ENCODE measurements at regions not wholly inside any gene's neighbourhood (a gene's known extent, or its start where the extent isn't known, plus 50 kb on each side); places are given as distances from the start of the nearest gene placed in this dataset.
"Not testable (repeated sequence)": the region's sequence is repeated elsewhere in the genome, so short reads cannot be mapped to it uniquely, and the experiment has no call there.

DNA sequence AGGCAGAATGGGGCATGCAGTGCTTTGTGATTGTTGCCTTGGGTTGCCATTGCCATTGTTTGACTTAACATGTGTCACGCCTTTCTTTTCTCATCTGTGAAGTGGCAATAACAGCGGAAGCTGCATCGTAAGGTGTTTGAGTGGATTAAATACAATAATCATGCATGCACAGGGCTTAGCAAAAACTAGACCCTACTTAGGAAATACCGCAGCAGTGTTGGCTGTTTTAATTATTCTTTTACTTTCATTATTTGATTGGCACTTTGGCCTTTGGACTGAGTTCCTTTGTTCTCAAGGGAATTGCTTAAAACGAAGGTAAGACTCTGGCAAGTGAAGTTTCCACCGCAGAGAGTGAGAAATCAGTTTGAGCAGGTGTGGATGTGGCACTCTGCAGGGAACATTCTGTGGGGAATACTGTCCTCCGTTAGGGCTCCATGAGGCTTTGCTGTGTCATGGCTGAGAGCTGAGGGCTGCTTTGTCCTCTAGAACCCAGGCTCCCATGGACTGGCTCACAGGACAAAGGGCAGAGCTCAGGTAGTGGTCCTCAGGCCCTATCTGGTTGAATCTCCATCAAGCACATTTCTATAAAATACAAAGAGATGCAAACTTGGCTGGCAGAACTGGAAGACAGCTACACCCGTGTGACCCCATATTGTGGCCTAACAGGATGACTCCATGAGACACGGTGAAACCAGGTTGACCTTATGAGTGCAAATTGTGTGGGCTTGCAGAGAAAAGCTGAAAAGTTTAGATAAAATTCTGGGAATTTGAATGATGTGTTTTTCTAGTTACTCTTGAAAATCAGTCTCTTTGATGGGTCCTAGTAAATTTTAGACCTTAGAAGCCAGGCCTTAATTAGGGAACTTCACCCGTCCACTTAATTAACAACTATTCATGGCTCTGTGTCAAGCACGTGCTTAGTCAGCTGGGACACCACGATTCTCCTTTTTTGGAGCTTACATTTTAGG is 407.2 kb downstream of the KCNRG start:
- no peak for DNase-seq

DNA sequence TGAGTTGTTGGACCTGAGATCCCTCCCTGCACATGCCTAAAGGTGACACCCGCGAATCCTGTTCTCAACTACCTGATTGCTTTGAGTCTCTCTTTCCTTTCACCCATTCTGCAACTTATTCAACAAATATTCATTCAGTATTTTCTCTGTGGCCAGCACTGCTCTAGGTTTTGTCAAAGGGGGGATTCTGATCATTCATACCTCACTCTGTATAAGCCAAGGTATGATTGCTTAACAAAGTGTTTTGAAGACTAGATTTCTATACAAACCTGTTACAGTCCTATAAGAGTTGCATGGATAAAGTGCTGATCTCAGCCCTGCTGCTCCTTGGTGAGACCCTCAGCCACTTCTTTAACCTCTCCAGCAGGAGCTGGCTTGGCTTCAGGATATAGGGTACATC is 409.7 kb downstream of the KCNRG start:
- DNase-seq = no peak

DNA sequence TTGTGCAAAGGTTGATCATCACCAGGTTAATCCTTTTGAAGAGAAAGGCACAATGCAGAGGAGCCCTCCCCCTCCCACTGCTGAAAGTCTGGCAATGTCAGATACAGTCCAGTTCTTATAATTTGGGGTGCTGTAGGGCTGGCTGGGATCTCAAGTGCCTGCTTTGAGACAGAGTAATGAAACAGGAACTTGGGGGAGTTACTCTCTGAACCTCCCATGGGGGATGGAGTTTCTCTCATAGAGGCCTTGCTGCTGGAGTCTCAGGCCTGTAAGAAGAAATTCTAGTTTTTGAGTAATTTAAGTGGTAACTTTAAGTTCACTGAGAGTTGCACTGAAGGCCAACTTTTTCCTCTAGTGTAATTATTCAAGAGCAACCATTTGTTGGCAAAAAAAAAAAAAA is 410.5 kb downstream of the KCNRG start:
- DNase-seq = no peak

DNA sequence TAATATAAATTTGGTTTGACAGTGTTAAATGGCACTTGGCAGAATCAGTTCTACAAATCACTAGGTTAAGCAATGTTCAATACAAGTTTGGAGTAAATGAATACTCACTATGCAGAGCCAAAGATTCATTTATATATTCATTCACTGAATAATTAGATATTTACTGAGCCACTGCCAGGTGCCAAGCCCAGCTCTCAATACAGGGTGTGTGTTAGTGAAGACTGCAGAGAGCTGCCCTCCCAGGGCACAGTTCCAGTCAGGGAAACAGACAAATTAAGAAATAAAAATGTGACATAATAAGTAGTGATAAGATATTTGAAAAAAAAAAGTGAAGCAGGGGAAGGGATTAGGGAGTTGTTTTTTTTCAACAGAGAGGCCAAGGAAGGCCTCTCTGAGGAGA is 411.7 kb downstream of the KCNRG start:
- no peak for DNase-seq

DNA sequence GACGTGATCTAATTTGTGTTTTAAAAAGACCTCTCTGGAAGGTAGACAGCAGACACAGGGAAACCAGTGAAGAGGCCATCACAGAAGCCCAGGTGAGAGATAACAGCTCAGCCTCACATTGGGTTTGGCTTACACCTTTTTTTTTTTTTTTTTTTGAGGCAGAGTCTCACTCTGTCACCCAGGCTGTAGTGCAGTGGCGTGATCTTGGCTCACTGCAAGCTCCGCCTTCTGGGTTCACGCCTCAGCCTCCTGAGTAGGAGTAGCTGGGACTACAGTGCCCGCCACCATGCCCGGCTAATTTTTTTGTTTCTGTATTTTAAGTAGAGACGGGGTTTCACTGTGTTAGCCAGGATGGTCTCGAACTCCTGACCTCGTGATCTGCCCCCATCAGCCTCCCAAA is 412.3 kb downstream of the KCNRG start:
- not testable (repeated sequence) for DNase-seq

DNA sequence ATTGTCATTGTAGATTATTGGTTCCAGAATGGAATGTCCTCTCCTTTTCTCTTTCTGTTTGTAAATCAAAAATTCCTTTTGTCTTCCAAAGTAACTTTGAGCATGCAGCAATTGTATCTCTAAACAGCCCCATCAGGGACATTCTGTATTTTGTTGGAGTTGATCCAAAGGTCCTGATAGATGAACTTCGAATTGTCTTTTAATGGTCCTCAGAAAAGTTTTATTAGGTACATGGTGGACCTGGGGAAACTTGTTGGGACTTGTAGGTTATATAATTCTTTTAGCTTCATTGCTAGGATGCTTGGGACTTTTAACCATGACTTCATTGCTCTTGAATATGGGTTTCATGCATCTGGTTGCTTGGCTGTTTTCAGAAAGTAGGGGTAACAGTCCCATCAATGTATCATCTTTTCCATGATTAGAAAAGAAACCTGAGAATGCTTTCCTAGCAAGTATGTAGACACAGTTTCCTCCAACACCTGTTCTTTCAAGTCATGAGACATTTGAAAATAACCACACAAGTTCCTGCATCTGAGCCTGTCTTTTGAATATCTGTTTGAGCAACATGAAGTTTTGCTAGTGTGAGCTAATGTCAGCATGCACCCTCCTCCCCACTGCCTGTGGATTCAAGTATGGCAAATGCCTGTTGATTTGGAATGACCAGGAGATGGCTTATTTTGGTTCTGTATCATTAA is 413.1 kb downstream of the KCNRG start:
- DNase-seq = no peak

DNA sequence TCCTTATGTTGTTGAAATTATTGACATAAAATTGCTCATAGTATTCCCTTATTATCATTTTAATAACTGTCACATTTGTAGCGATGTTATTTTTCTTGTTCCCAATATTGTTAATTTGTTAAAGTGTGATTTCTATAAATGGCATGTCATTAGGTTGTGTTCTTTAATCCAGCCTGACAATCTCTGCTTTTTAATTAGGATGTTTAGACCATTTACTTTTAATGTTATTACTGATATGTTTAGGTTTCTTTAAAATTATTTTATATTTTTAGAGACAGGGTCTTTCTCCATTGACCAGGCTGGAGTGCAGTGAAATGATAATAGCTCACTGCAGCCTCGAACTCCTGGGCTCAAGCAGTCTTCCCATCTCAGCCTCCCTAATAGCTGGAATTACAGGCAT is 408.5 kb downstream of the DLEU7 start:
- no peak for DNase-seq

DNA sequence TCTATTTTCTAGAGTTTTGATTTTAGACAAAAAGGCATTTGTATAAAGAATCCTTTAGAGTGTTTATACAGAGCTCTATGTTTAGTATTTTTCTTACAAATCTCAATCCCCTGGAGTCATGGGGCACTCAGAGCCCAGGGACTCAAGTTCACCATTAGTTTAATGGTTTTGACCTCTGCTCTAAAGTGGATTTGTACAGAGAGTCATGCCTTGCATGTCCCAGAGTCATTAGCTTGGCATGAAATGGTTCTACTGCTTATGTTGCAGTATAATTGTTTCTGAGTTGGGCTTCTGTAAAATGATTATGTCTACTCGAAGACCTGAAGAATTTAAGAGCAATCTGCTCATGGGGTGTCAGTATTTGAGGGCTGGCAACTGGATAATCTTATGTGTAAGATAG is 406.2 kb downstream of the DLEU7 start:
- no peak for DNase-seq

DNA sequence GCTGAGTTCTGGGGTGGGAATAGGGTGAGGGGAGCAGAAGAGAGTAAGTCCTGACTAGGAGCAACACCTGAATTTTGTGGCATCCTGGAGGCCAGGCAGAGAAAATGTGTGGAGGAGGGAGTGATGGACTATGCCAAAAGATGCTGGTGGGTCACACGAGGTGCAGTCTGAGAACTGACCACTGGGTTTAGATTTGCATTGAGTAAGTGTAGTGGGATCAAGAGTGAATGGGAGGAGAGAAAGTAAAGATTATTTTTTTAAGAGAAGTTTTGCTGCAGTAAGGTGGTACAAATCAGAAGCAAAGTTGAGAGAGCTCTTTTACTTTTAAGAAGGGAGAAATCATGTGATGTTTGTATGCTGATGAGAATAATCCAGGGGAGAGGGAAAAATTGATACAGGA is 405.1 kb downstream of the DLEU7 start:
- no peak for DNase-seq

DNA sequence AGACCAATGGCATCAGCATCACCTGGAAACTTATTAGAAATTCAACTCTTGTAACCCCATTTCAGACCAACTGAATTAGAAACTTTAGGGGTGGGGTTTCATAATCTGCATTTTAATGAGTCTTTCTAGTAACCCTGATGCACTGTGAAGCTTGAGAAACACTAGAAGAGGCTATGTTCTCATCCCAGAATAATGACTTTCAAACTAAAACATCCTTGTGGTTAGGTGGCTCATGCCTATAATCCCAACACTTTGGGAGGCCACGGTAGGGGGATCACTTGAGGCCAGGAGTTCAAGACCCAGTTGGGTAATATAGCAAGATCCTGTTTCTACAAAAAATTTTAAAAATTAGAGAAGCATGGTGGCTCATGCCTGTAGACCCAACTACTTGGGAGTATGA is 402.4 kb downstream of the DLEU7 start:
- no peak for DNase-seq

DNA sequence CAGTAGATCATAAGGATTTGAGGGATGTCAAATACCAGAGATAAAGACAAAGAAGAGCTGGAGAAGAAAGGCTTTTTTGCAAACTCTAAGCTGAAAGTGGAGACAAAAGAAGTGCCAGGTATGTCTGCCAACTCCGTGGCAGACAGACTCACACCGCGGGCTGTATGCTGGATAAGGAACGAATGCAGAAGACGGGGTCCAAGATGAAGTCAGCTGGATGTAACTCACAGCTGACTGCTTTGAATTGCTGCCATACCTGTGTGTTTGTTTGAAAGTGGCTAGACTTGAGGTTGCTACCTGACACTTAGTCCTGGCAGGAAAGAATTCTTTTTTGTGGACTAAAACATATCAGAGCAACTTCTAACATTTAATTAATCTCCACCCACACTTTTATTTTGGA is 398.8 kb downstream of the DLEU7 start:
- no peak for DNase-seq

DNA sequence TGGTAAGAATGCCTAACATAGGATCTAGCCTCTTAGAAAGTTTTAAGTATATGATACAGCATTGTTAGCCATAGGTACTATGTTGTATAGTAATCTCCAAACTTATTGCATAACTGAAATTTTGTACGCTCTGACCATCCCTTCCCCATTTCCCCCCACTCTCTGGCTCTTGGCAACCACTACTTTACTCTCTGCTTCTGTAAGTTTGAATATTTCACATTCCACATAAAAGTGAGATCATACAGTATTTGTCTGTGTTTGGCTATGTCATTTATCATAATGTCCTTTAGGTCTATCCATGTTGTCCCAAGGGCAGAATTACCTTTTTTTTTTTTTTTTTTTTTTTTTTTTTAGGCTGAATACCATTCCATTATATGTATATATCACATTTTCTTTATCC is 396.9 kb downstream of the DLEU7 start:
- no peak for DNase-seq

DNA sequence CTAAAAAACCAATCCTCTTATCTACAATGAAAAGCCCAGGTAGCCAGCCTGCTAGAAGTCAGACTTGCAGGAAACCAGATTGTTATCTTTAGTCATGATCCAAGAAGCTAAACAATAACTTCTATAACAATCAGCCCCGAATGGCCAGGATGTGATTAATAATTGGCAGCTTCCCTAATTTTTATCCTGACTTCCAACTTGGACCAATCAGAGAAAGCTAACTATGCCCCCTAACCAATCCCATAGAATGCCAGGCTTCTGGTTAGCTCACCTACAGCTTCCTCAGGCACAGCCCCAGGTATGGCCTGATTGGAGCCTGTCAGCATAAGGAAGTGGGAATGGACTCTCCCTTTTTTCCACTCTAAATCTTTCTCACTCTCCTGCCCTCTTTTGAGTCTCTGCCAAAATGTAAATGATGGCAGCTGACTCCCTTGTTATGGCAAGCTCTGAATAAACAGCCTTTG is 394.9 kb downstream of the DLEU7 start:
- DNase-seq = peak; percentile 65

DNA sequence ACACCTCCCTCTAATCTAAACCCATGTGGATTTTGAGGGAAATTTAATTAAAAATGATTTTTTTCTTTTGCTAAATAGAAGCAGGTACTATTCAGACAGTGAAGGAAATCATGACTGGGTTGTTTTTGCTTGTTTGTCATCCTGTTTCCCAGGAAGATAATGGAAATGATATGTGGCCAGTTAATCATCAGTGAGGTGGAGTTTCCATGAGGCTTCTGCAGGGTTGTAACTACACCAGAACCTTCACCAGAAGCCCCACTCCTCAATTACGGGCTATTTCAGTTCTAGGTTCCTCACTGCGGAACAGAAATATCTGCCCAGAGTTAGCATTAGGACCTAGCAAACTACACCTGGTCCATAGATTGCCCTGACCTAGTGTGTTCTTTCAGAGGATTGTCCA is 394.0 kb downstream of the DLEU7 start:
- DNase-seq = no peak

DNA sequence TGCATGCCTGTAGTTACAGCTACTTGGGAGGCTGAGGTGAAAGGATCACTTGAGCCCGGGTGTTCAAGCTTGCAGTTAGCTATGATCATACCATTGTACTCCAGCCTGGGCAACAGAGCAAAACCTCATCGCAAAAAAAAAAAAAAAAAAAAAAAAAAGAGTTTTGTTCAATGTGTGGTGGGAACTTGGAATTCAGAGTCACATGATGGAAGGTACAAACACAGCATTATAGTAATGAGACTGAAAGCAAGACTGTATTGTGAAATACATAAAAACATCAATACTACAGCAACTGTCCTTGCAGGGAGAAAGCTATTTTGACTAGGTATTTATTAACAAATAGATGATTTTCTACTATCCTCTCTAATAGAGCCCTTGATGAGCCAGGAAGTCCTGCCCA is 393.2 kb downstream of the DLEU7 start:
- no peak for DNase-seq

DNA sequence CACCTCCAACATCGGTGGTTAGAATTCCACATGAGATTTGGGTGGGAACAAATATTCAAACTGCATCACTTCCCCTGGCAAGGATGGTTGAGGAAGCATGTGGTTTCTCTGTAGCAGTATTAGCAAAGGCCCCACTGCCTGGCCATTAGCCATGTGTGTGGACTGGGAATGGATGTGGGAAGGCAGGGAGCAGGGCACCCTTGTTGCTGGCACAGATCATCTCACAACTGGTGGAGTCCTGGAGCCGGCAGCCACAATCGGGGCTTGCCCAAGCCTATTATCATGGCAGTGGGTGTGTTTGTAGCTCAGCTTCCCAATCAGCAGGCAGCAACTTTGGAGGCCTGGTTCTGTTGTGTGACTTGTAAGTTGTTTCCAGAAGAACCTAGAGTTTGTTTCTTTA is 391.9 kb downstream of the DLEU7 start:
- DNase-seq = no peak

DNA sequence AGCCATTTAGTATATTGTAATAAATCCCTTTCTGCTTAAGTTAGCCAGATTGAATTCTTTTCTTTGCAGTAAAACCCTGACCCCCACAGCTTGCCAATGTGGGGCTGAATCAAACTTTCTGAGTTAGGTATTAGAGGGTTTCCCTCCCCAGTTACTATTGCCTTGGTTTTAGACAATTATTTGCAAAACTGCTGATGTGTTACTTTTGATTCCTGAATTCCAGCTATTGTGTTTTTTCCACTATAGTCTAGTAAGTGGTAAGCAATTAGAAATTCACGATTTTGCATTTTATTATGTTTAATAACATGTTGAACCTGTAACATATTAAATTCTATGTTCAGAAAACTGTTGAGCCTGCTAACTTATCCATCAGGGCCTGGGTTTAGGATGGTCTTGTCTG is 391.5 kb downstream of the DLEU7 start:
- no peak for DNase-seq

DNA sequence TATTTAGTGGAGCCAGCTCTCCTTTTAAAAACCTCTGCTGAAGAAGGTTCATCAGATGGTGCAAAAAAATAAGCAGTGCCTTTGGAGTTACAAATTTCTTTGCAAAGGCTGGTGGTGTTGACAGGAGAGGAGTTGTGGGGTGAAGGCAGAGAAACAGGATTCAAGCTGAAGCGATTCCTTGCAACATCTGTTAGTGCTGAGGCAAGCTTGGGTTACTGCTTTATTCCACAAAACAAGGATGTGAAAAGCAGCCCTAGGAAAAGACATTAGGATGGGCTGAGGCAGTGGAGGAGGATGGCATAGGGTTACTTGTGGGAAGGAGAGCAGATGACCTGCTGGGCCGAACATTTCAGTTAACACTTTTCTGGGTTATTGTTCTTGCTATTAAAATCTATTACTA is 390.7 kb downstream of the DLEU7 start:
- no peak for DNase-seq

DNA sequence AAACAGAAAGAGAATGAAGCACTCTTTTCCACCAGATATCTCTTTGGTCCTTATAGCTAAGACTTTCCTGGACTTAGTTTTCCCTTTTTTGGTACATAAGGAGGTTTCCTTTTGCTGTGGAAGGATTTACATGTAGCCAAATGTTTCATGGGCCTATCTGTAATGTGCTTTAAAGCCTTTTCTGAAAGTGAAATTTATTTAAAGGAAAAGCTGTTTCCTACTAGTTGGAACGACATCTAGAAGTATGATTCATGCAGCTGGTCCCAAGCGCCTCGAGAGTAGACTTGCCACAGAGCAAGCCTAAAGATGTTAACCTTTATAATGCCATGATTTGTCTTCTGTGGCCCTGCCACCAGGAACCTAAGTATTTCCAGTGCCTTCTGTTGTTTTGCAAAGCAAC is 390.3 kb downstream of the DLEU7 start:
- DNase-seq = no peak

DNA sequence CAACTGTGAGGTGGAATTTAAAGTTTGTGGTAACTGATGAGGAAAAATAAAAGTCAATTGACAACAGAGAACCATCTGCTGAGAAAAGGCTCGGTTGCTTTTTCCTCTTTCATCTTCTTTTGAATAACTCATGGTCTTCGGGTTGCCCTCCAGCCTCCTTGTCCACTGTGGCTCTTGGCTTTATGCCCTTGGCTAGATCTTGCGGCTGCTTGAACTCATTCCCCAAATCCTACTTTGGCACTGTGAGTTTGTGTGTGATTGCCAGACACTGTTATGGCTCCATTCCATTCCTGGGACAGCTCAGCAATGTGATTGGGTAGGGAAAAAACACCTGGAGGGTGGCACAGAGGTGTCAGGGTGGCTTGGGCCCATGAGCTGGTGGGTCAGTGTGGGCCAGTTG is 387.4 kb downstream of the DLEU7 start:
- no peak for DNase-seq

DNA sequence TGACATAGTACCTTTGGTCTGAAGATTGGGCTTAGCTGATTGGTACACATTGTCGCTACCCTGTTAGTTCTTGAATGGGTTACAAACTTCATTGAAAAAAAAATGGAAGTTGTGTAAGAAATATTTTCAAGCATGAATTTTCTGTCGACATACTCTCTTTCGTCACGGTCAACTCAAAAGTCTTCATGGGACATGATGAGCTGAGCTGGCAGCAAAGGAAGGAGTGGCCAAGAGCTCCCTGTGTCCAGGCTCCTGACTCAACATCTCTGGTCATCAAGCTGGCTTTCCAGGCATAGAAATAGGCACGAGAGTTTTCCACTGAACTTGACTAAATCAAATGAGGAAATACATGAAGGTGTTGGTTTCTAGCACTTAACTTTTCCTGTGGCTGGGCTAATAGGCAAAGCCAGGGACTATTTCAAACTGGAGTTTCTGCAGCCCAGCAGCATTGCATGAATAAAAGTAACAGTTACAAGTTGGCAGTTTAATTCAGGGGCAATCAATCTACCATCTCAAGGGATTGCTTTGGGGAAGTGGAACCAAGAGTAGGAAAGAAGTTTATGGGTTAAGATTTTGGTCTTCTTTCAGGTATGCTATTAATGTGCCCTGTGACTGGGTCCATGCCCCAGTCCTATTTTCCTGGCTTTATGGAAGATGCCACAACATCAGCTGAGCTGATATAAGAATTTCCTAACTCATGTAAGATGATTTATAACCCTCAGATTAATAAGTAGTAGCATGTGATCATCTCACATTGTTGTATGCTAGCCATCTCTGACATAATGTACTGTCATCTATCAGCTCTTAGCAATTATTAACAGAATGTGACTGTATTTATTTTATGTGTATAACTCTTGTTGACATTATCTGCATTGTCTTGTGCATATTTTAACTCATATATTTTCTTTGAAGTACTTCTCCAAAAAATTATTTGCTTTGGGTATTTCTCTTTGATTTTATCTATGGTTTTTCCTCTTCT is 385.8 kb downstream of the DLEU7 start:
- DNase-seq = no peak

DNA sequence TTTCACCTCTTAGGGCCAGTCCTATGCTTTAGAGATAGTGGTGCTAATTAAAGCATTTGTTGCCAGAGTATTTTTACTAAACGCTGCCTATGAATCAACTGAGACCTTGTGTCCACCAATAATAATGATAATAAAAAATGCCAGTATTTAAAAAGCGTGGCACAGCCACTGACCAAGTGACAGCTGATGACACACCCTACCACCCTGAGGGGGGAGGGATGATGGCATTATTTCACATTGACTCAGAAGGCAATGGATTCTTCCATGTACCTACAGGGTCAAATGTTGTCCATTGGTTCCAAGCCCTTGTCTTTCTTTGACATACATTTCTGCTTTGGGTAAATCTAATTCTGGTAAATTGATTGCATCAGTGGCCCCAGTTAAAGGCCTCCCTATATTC is 384.4 kb downstream of the DLEU7 start:
- no peak for DNase-seq

DNA sequence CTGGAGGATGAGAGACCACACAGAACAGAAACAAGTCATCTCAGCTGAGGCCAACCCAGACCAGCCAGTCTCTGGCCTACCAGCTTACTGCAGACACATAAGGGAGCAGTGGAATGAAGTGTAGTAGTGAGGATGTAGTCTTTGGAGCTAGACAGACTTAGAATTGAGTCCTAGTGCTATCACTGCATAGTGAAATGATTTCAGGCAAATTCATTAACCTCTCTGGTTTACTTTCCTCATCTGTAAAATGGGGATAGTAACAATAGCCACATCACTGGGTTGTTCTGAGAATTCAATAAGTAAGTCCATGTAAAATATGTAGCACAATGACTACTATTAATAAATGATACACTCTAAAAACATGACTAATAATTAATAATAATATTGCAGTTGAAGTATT is 383.8 kb downstream of the DLEU7 start:
- DNase-seq = no peak

Data from NCI-H1105 (cell line).